CD4-positive, alpha-beta T cell (primary cell): ENCODE measurements at regions not wholly inside any gene's neighbourhood (a gene's known extent, or its start where the extent isn't known, plus 50 kb on each side); places are given as distances from the start of the nearest gene placed in this dataset.

Experiments
- ATAC-seq: fragments of 200-7000 bp; cut with Tn5 transposase; one replicate; pipeline ENCODE4 v1.10.0; 2022; ENCODE audit warnings: mild to moderate bottlenecking; ENCODE audit not compliant: poor library complexity
- CTCF ChIA-PET: fragments of 350-600 bp; sonication (Branson Sonifier 250); formaldehyde crosslinking; loops from one replicate; lab custom pipeline; 2021; ENCODE audit warnings: antibody characterized with exemption, inconsistent platforms; lab: Charles Lee
- POLR2A ChIA-PET: fragments of 350-600 bp; sonication (Branson Sonifier 250); formaldehyde crosslinking; loops from one replicate; lab custom pipeline; 2021; ENCODE audit warnings: antibody characterized with exemption, inconsistent platforms; lab: Charles Lee
- DNase-seq, 14 experiments: peaks; one replicate each; pipeline ENCODE4 v3.0.0-alpha.2; 2013 to 2020; ENCODE audit warnings: mixed read lengths in 2 of 14
- H3K27ac ChIP-seq, 2 donors: one replicate each; pipeline versions ENCODE4 v1.5.1 to v1.7.0; 2013; ENCODE audit warnings: low read length in 2 of 2, low read depth in 1 of 2, mild to moderate bottlenecking in 1 of 2
- H3K27me3 ChIP-seq, 2 experiments: 1 replicate in 1 of 2; 2 replicates in 1 of 2; pipeline versions ENCODE4 v1.6.1 to v1.7.0; 2013; ENCODE audit warnings: low read length in 2 of 2, control low read depth in 1 of 2, mild to moderate bottlenecking in 1 of 2, moderate library complexity in 1 of 2; ENCODE audit not compliant: insufficient read depth in 2 of 2, control insufficient read depth in 1 of 2
- H3K36me3 ChIP-seq: one replicate; pipeline ENCODE4 v1.6.1; 2013; ENCODE audit warnings: low read length, control low read depth; ENCODE audit not compliant: insufficient read depth
- H3K4me1 ChIP-seq: one replicate; pipeline ENCODE4 v1.6.1; 2013; ENCODE audit warnings: low read length, control low read depth; ENCODE audit not compliant: insufficient read depth
- H3K4me3 ChIP-seq: one replicate; pipeline ENCODE4 v1.5.1; 2013; ENCODE audit warnings: mild to moderate bottlenecking, low read length, moderate library complexity
- H3K9me3 ChIP-seq, 2 experiments: 1 replicate in 1 of 2; 2 replicates in 1 of 2; pipeline versions ENCODE4 v1.6.1 to v1.7.0; 2013; ENCODE audit warnings: low read length in 2 of 2, mild to moderate bottlenecking in 2 of 2, control low read depth in 1 of 2, moderate library complexity in 1 of 2; ENCODE audit not compliant: control insufficient read depth in 1 of 2, insufficient read depth in 1 of 2
- H3K27ac Mint-ChIP-seq: one replicate; pipeline ENCODE4 v1.8.0; 2020; ENCODE audit warnings: mixed read lengths
- H3K27me3 Mint-ChIP-seq: one replicate; pipeline ENCODE4 v1.8.0; 2021; ENCODE audit warnings: mixed read lengths
- H3K36me3 Mint-ChIP-seq: one replicate; pipeline ENCODE4 v1.8.0; 2021; ENCODE audit warnings: low read depth, mixed read lengths
- H3K4me1 Mint-ChIP-seq: one replicate; pipeline ENCODE4 v1.8.0; 2021; ENCODE audit warnings: low read depth, mixed read lengths
- H3K4me3 Mint-ChIP-seq: one replicate; pipeline ENCODE4 v1.8.0; 2020; ENCODE audit warnings: mild to moderate bottlenecking, mixed read lengths
- H3K9me3 Mint-ChIP-seq: one replicate; pipeline ENCODE4 v1.8.0; 2020; ENCODE audit warnings: mixed read lengths
- CTCF ChIP-seq: fragments of 200-600 bp; IDR thresholded peaks from one replicate; pipeline ENCODE4 v1.8.0; 2022; ENCODE audit warnings: antibody characterized with exemption, mild to moderate bottlenecking
- intact Hi-C, 2 experiments: fragments of 100-400 bp; cut with DNase I in 1 of 2; cut with micrococcal nuclease in 1 of 2; formaldehyde crosslinking; loops; one replicate each; pipeline versions ENCODE4 v1.15.1 to v1.9.0; 2023 to 2025; cut with DNase I, micrococcal nuclease

- H3K36me3 ChIP-seq = no peaks in the 10 kb centered on the region
- Mint-ChIP-seq H3K4me1 (no peaks in the 10 kb centered on the region), H3K9me3 (peaks cover 11% of the 10 kb centered on the region), H3K27me3 (no peaks in the 10 kb centered on the region), H3K36me3 (no peaks in the 10 kb centered on the region), H3K27ac (no peak overlapping the region), H3K4me3 (no peak overlapping the region)
- DNase-seq (no peak), ATAC-seq (no peak)
- POLR2A ChIA-PET = no interaction called here
- no peak for TF ChIP-seq CTCF
- no peaks in the 10 kb centered on the region for H3K4me1 ChIP-seq
- peaks cover under 1 to 5% of the 10 kb centered on the region in 2 experiments for H3K9me3 ChIP-seq
- H3K4me3 ChIP-seq = no peak overlapping the region
- no peaks in the 10 kb centered on the region for H3K27me3 ChIP-seq
- intact Hi-C loops = no loop called here
- no peak overlapping the region for H3K27ac ChIP-seq
- CTCF ChIA-PET = no interaction called here
These were observed 1377.8 kb upstream of the CITED2 start for GRCh38 chr6:140752234-140752633.

- Mint-ChIP-seq H3K27me3 (no peaks in the 10 kb centered on the region), H3K27ac (no peak overlapping the region), H3K36me3 (no peaks in the 10 kb centered on the region), H3K9me3 (peaks cover 14% of the 10 kb centered on the region), H3K4me3 (no peak overlapping the region), H3K4me1 (no peaks in the 10 kb centered on the region)
- Histone ChIP-seq H3K4me1 (no peaks in the 10 kb centered on the region), H3K27me3 (no peaks in the 10 kb centered on the region), H3K36me3 (no peaks in the 10 kb centered on the region), H3K4me3 (no peak overlapping the region), H3K9me3 (peaks cover 5% of the 10 kb centered on the region in 2 experiments), H3K27ac (no peak overlapping the region)
- DNase-seq (no peak), ATAC-seq (no peak)
- ChIA-PET POLR2A (no interaction called here), CTCF (no interaction called here)
- intact Hi-C loops = no loop called here
- no peak for TF ChIP-seq CTCF
These were observed 1372.7 kb upstream of the CITED2 start for GRCh38 chr6:140747114-140747513.

GRCh38 chr6:140744659-140745320, 1370.3 kb upstream of the CITED2 start:
- CTCF ChIA-PET = no interaction called here
- Histone ChIP-seq H3K9me3 (peaks cover 5% of the 10 kb centered on the region in 2 experiments), H3K4me1 (no peaks in the 10 kb centered on the region), H3K27me3 (no peaks in the 10 kb centered on the region), H3K4me3 (no peak overlapping the region), H3K27ac (no peak overlapping the region), H3K36me3 (no peaks in the 10 kb centered on the region)
- no peak for DNase-seq
- Mint-ChIP-seq H3K9me3 (peaks cover 10% of the 10 kb centered on the region), H3K27me3 (no peaks in the 10 kb centered on the region), H3K4me3 (no peak overlapping the region), H3K27ac (no peak overlapping the region), H3K36me3 (no peaks in the 10 kb centered on the region), H3K4me1 (no peaks in the 10 kb centered on the region)
- TF ChIP-seq CTCF = no peak
- intact Hi-C loops = no loop called here
- POLR2A ChIA-PET = no interaction called here
- ATAC-seq = no peak
